ENCODE measurements at regions not wholly inside any gene's neighbourhood (a gene's known extent, or its start where the extent isn't known, plus 50 kb on each side); places are given as distances from the start of the nearest gene placed in this dataset.

GRCh38 chr13:34044041-34044440, 226.1 kb downstream of the RFC3 start:
- no peak overlapping the region for H3K27ac ChIP-seq
- no peak for TF ChIP-seq CTCF (IDR thresholded peaks at IDR 0.05)
- no peak for TF ChIP-seq ZFX (IDR thresholded peaks at IDR 0.05; ENCODE audit: borderline replicate concordance)

GRCh38 chr13:34044660-34045080, 226.7 kb downstream of the RFC3 start:
- TF ChIP-seq CTCF (IDR thresholded peaks at IDR 0.05) (no peak), ZFX (IDR thresholded peaks at IDR 0.05; ENCODE audit: borderline replicate concordance) (no peak)
- no peak overlapping the region for H3K27ac ChIP-seq

- TF ChIP-seq CTCF (IDR thresholded peaks at IDR 0.05) = no peak
- no peak for TF ChIP-seq ZFX (IDR thresholded peaks at IDR 0.05; ENCODE audit: borderline replicate concordance)
These were observed 228.5 kb downstream of the RFC3 start for GRCh38 chr13:34046457-34046856.

GRCh38 chr13:34048652-34049051, 230.7 kb downstream of the RFC3 start:
- TF ChIP-seq ZFX (IDR thresholded peaks at IDR 0.05; ENCODE audit: borderline replicate concordance) = no peak
- no peak for TF ChIP-seq CTCF (IDR thresholded peaks at IDR 0.05)
- H3K27ac ChIP-seq = no peak overlapping the region

More at GRCh38 chr13:34046457-34046856, 228.5 kb downstream of the RFC3 start:
- H3K27ac ChIP-seq = no peak overlapping the region

- no peak for TF ChIP-seq CTCF (IDR thresholded peaks at IDR 0.05)
- no peak for TF ChIP-seq ZFX (IDR thresholded peaks at IDR 0.05; ENCODE audit: borderline replicate concordance)
- no peak overlapping the region for H3K27ac ChIP-seq
These were observed 238.8 kb downstream of the RFC3 start for GRCh38 chr13:34056733-34057258.

GRCh38 chr13:34064456-34065205, 246.7 kb downstream of the RFC3 start:
- H3K27ac ChIP-seq = no peak overlapping the region
- TF ChIP-seq ZFX (IDR thresholded peaks at IDR 0.05; ENCODE audit: borderline replicate concordance) (no peak), CTCF (IDR thresholded peaks at IDR 0.05) (no peak)

- TF ChIP-seq CTCF (IDR thresholded peaks at IDR 0.05) (no peak), ZFX (IDR thresholded peaks at IDR 0.05; ENCODE audit: borderline replicate concordance) (no peak)
- no peak overlapping the region for H3K27ac ChIP-seq
These were observed 248.0 kb downstream of the RFC3 start for GRCh38 chr13:34065928-34066327.

Data from 22Rv1 (cell line).